AG10803 (cell line): ENCODE measurements at regions not wholly inside any gene's neighbourhood (a gene's known extent, or its start where the extent isn't known, plus 50 kb on each side); places are given as distances from the start of the nearest gene placed in this dataset.
"Not testable (repeated sequence)": the region's sequence is repeated elsewhere in the genome, so short reads cannot be mapped to it uniquely, and the experiment has no call there.

Source experiments
- DNase-seq: peaks from one replicate; pipeline ENCODE4 v3.0.0; 2010; ENCODE audit warnings: low read depth
- H3K4me3 ChIP-seq: 2 replicates; pipeline ENCODE4 v1.5.1; 2011; ENCODE audit warnings: mild to moderate bottlenecking, low read length, control low read depth
- TF ChIP-seq, protein P1 (sequence below): conservative IDR thresholded peaks from 2 replicates; pipeline ENCODE4 v1.5.1; 2011; ENCODE audit warnings: mild to moderate bottlenecking, low read length, control low read depth, inconsistent platforms

GRCh38 chr9:104319198-104319597 is 184.9 kb upstream of the OR13F1 start:
- no peak overlapping the region for H3K4me3 ChIP-seq
- TF ChIP-seq, protein P1, sequence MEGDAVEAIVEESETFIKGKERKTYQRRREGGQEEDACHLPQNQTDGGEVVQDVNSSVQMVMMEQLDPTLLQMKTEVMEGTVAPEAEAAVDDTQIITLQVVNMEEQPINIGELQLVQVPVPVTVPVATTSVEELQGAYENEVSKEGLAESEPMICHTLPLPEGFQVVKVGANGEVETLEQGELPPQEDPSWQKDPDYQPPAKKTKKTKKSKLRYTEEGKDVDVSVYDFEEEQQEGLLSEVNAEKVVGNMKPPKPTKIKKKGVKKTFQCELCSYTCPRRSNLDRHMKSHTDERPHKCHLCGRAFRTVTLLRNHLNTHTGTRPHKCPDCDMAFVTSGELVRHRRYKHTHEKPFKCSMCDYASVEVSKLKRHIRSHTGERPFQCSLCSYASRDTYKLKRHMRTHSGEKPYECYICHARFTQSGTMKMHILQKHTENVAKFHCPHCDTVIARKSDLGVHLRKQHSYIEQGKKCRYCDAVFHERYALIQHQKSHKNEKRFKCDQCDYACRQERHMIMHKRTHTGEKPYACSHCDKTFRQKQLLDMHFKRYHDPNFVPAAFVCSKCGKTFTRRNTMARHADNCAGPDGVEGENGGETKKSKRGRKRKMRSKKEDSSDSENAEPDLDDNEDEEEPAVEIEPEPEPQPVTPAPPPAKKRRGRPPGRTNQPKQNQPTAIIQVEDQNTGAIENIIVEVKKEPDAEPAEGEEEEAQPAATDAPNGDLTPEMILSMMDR: no peak
- DNase-seq: no peak

DNA sequence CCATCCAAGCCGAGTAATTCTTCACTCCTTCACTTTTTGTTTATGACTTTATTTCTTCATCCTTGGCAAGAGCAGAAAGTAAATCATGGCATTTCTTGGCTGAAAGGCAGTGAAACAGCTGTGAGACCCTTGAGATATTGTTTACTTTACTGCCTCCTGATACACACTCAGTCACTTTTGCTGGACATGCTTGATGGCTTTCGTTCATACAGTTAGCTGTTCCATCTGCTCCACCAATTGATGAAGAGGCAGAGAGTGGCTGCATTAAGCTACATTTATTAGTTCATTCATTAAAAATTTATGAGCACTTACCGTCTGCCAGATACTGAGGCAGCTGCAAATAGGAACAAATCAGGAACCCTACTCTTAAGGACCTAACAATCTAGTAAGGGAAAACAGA is 184.4 kb upstream of the OR13F1 start:
- no peak for DNase-seq
- H3K4me3 ChIP-seq: no peak overlapping the region
- TF ChIP-seq, protein P1: no peak

DNA sequence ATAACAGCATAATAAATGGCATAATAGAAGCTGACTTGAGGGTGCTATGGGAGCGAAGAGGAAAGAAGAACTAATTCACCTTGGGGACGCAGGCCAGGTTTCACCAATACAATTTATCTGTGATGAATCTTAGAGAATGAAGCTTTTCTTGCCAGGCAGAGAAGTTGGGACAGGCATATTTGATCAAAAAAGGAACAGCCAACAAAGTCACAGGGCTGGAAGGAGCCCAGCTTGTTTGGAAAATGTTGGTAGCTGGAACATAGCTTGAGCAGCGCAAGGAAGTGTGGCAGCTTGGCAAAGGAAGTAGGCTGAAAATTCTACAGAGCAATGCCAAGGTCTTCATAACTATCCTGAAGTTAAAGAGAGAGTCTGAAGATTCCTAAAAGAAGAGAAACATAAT is 181.5 kb upstream of the OR13F1 start:
- TF ChIP-seq, protein P1: no peak
- no peak for DNase-seq
- H3K4me3 ChIP-seq: no peak overlapping the region

DNA sequence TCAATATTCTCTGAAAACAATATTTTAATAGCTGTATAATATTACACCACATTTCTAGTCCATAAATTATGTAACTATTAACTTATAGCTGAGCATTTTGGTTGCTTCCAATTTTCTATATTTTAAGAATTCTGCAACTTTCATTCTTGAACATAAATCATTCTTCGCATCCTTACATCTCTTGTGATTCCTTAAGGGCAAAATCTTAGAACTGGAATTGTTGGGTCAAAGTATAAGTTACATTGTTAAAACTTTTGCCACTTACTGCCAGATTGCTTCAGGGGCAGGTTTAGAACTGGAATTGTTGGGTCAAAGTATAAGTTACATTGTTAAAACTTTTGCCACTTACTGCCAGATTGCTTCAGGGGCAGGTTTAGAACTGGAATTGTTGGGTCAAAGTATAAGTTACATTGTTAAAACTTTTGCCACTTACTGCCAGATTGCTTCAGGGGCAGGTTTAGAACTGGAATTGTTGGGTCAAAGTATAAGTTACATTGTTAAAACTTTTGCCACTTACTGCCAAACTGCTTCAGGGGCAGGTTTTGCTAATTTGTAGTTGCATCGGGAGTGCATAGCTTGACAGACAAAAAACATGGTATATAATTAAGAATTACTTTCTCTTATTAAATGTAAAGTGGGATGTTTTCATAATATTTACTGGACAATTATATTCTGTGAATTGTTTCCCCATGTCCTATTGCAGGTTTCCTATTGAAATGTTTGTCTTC is 179.9 kb upstream of the OR13F1 start:
- DNase-seq, H3K4me3 ChIP-seq: not testable (repeated sequence)

- TF ChIP-seq, protein P1: no peak
- no peak for DNase-seq
- H3K4me3 ChIP-seq: no peak overlapping the region
These were observed 177.2 kb upstream of the OR13F1 start for GRCh38 chr9:104326912-104327311.

DNA sequence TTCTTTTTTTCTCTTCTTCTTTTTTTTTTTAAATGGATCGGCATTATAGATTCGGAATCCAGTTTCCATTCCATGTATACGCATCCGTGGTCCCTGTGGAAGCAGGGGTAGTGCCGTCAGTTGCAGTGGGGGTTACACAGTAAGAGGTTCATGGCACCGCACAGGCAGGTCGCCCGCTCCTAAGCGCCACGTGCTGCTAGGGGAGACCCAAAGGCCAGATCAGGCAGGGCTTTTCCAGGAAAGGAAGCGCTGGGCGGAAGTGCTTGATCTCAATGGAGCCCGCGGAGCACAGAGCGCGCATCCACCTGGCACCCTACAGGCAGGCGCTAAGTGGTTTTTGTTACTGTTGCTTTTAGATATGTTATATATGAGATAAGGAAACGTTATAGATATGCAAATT is 174.8 kb upstream of the OR13F1 start:
- TF ChIP-seq, protein P1: no peak
- H3K4me3 ChIP-seq: no peak overlapping the region
- DNase-seq: no peak

DNA sequence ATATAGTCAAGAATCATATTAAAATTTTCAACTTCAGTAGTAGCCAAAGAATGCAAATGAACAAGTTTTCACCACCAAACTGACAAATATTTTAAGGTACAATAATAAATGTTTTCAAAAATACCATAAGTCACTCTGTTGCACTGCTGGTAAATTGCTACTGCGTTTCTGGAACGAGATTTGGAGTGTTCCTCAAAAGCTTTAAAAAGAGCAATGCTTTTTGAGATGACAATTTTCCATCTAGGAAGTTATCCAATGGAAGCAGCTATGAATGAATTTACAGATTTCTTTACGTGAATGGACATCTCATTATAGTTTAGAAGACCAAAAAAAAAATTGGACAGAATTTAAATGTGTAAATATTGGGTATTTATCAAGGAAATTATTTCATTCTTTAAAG is 173.2 kb upstream of the OR13F1 start:
- DNase-seq: no peak
- TF ChIP-seq, protein P1: no peak
- no peak overlapping the region for H3K4me3 ChIP-seq
